GM12878 (cell line): ENCODE measurements at regions not wholly inside any gene's neighbourhood (a gene's known extent, or its start where the extent isn't known, plus 50 kb on each side); places are given as distances from the start of the nearest gene placed in this dataset.

Source experiments
- EZH2 ChIP-seq: IDR thresholded peaks from 2 replicates; pipeline ENCODE4 v1.6.1; 2012; ENCODE audit warnings: low read depth, mild to moderate bottlenecking, control low read depth, inconsistent platforms, low read length, borderline replicate concordance; ENCODE audit not compliant: control insufficient read depth
- RFX5 ChIP-seq: IDR thresholded peaks from 2 replicates; pipeline ENCODE4 v1.6.1; 2011; ENCODE audit warnings: low read depth, low read length, improper control_type of control experiment

GRCh38 chr15:25568751-25569150 lies 129.9 kb upstream of the UBE3A start:
- no peak for TF ChIP-seq EZH2
- TF ChIP-seq RFX5: no peak
